ENCODE measurements at regions not wholly inside any gene's neighbourhood (a gene's known extent, or its start where the extent isn't known, plus 50 kb on each side); places are given as distances from the start of the nearest gene placed in this dataset.

GRCh38 chr11:106594751-106595351 is 423.4 kb downstream of the GUCY1A2 start:
- DNase-seq: no peak

- DNase-seq: no peak
Observed at GRCh38 chr11:106601684-106602297, 416.5 kb downstream of the GUCY1A2 start.

GRCh38 chr11:106608677-106609076 is 409.6 kb downstream of the GUCY1A2 start:
- DNase-seq: no peak

- DNase-seq: no peak
Observed at GRCh38 chr11:106614262-106614661, 404.0 kb downstream of the GUCY1A2 start.

- DNase-seq: no peak
Observed at GRCh38 chr11:106619320-106619990, 398.8 kb downstream of the GUCY1A2 start.

- DNase-seq: no peak
Observed at GRCh38 chr11:106621484-106621883, 396.8 kb downstream of the GUCY1A2 start.

All from skin of body (tissue), 1 donor.